HCT116 (cell line): ENCODE measurements at regions not wholly inside any gene's neighbourhood (a gene's known extent, or its start where the extent isn't known, plus 50 kb on each side); places are given as distances from the start of the nearest gene placed in this dataset.

Experiments used
- ATF3 ChIP-seq: IDR thresholded peaks from 2 replicates; pipeline ENCODE4 v1.6.1; 2012
- CEBPB ChIP-seq: IDR thresholded peaks from 2 replicates; pipeline ENCODE4 v1.6.1; 2012; ENCODE audit warnings: low read depth
- CTCF ChIP-seq, 3 experiments: fragments of 200-600 bp in 1 of 3; sonication (generic) in 1 of 3; IDR thresholded peaks in 2 of 3; conservative IDR thresholded peaks in 1 of 3; 2 replicates each; pipeline ENCODE4 v1.5.1; 2012 to 2017; ENCODE audit warnings: low read depth in 2 of 3, low read length in 2 of 3, antibody characterized with exemption in 1 of 3, borderline replicate concordance in 1 of 3, control low read depth in 1 of 3, mild to moderate bottlenecking in 1 of 3, mixed read lengths in 1 of 3, mixed run types in 1 of 3, moderate library complexity in 1 of 3; ENCODE audit not compliant: insufficient read depth in 1 of 3
- MAX ChIP-seq: IDR thresholded peaks from 2 replicates; pipeline ENCODE4 v1.6.1; 2012
- POLR2AphosphoS5 ChIP-seq: IDR thresholded peaks from 2 replicates; pipeline ENCODE4 v1.6.1; 2011; ENCODE audit warnings: mild to moderate bottlenecking, low read depth, low read length, moderate library complexity
- SRF ChIP-seq: IDR thresholded peaks from 2 replicates; pipeline ENCODE4 v1.6.1; 2012; ENCODE audit warnings: low read depth
- TCF7L2 ChIP-seq: IDR thresholded peaks from 2 replicates; pipeline ENCODE4 v1.7.0; 2011; ENCODE audit warnings: borderline replicate concordance, inconsistent platforms; ENCODE audit not compliant: insufficient read depth, insufficient read length; ENCODE audit errors: extremely low read depth

GRCh38 chr5:168135897-168136296 lies 155.5 kb upstream of the WWC1 start:
- TF ChIP-seq ATF3 (no peak), CTCF (IDR thresholded peaks at IDR 0.05 in 2 of 3, conservative IDR thresholded peaks at IDR 0.05 in 1 of 3; ENCODE audit: borderline replicate concordance in 1 of 3, insufficient read depth in 1 of 3, low read depth in 2 of 3, low read length in 2 of 3) (no peak), SRF (no peak), TCF7L2 (no peak), MAX (no peak), CEBPB (no peak), POLR2AphosphoS5 (no peak)
